KMS-11 (cell line): ENCODE measurements at regions not wholly inside any gene's neighbourhood (a gene's known extent, or its start where the extent isn't known, plus 50 kb on each side); places are given as distances from the start of the nearest gene placed in this dataset.

Source experiments
- H2AFZ ChIP-seq: fragments of 200-600 bp; sonication (generic); 2 replicates; pipeline ENCODE4 v1.6.1; 2016; ENCODE audit warnings: antibody characterized with exemption, mixed run types, low read depth
- H3K27ac ChIP-seq: fragments of 200-600 bp; sonication (generic); 2 replicates; pipeline ENCODE4 v1.6.1; 2016; ENCODE audit warnings: mild to moderate bottlenecking, mixed run types
- H3K27me3 ChIP-seq: fragments of 200-600 bp; sonication (generic); 2 replicates; pipeline ENCODE4 v1.6.1; 2017; ENCODE audit warnings: mild to moderate bottlenecking, low read depth, mixed run types, moderate library complexity; ENCODE audit not compliant: insufficient read depth
- H3K36me3 ChIP-seq: fragments of 200-600 bp; sonication (generic); 2 replicates; pipeline ENCODE4 v1.6.1; 2017; ENCODE audit warnings: mild to moderate bottlenecking, mixed run types; ENCODE audit not compliant: insufficient read depth
- H3K4me1 ChIP-seq: fragments of 200-600 bp; sonication (generic); 2 replicates; pipeline ENCODE4 v1.6.1; 2016; ENCODE audit warnings: mild to moderate bottlenecking, low read depth, mixed run types; ENCODE audit not compliant: poor library complexity, severe bottlenecking
- H3K4me2 ChIP-seq: fragments of 200-600 bp; sonication (generic); 2 replicates; pipeline ENCODE4 v1.7.0; 2016; ENCODE audit warnings: mild to moderate bottlenecking, mixed run types
- H3K4me3 ChIP-seq: fragments of 200-600 bp; sonication (generic); IDR thresholded peaks from 2 replicates; pipeline ENCODE4 v1.6.1; 2017; ENCODE audit warnings: low read depth, low read length, mixed read lengths; ENCODE audit not compliant: insufficient read depth
- H3K79me2 ChIP-seq: fragments of 200-600 bp; sonication (generic); 2 replicates; pipeline ENCODE4 v1.6.1; 2016; ENCODE audit warnings: low read depth, mixed run types; ENCODE audit not compliant: insufficient read depth
- H3K9ac ChIP-seq: fragments of 200-600 bp; sonication (generic); 2 replicates; pipeline ENCODE4 v1.6.1; 2016; ENCODE audit warnings: mild to moderate bottlenecking, mixed run types
- H4K20me1 ChIP-seq: fragments of 200-600 bp; sonication (generic); 2 replicates; pipeline ENCODE4 v1.6.1; 2016; ENCODE audit warnings: mild to moderate bottlenecking, mixed run types; ENCODE audit not compliant: insufficient read depth
- CTCF ChIP-seq: fragments of 200-600 bp; sonication (generic); conservative IDR thresholded peaks from 2 replicates; pipeline ENCODE4 v1.6.1; 2017; ENCODE audit warnings: low read depth, mild to moderate bottlenecking, antibody characterized with exemption, low read length, moderate library complexity, mixed read lengths

- Histone ChIP-seq H3K36me3 (no peaks in the 10 kb centered on the region), H3K9ac (no peak overlapping the region), H3K79me2 (no peaks in the 10 kb centered on the region; the same call in 1 of the 2 replicates), H3K4me1 (peaks cover 42% of the 10 kb centered on the region), H3K4me2 (no peak overlapping the region), H2AFZ (no peak overlapping the region), H4K20me1 (no peaks in the 10 kb centered on the region), H3K27me3 (no peaks in the 10 kb centered on the region), H3K4me3 (no peak overlapping the region), H3K27ac (no peak overlapping the region; the same call in 1 of the 2 replicates)
- no peak for TF ChIP-seq CTCF
These were observed 582.3 kb upstream of the DIPK2B start for GRCh38 chrX:45783002-45783401.

- no peaks in the 10 kb centered on the region; the same call in 1 of the 2 replicates for H3K79me2 ChIP-seq
- no peak for TF ChIP-seq CTCF
- H2AFZ ChIP-seq = no peak overlapping the region
- no peaks in the 10 kb centered on the region for H3K27me3 ChIP-seq
- no peaks in the 10 kb centered on the region for H3K36me3 ChIP-seq
- peak overlapping the region; percentile 29; the same call in 1 of the 2 replicates for H3K4me2 ChIP-seq
- H3K9ac ChIP-seq = no peak overlapping the region
- peak overlapping the region; percentile 39; the same call in 1 of the 2 replicates for H3K27ac ChIP-seq
- H4K20me1 ChIP-seq = no peaks in the 10 kb centered on the region
- H3K4me1 ChIP-seq = peaks cover 52% of the 10 kb centered on the region
- no peak overlapping the region for H3K4me3 ChIP-seq
These were observed 581.4 kb upstream of the DIPK2B start for GRCh38 chrX:45781901-45782553.

GRCh38 chrX:45778616-45779015 is 577.9 kb upstream of the DIPK2B start:
- Histone ChIP-seq H3K4me2 (peak overlapping the region; percentile 59), H2AFZ (no peak overlapping the region), H3K27me3 (no peaks in the 10 kb centered on the region), H3K36me3 (no peaks in the 10 kb centered on the region), H3K9ac (no peak overlapping the region), H3K4me3 (no peak overlapping the region), H3K4me1 (peaks cover 55% of the 10 kb centered on the region), H4K20me1 (no peaks in the 10 kb centered on the region), H3K79me2 (no peaks in the 10 kb centered on the region; the same call in 1 of the 2 replicates), H3K27ac (peak overlapping the region; percentile 20; the same call in 1 of the 2 replicates)
- TF ChIP-seq CTCF = no peak

GRCh38 chrX:45777366-45777765 is 576.7 kb upstream of the DIPK2B start:
- Histone ChIP-seq H3K4me3 (no peak overlapping the region), H2AFZ (no peak overlapping the region), H3K4me2 (no peak overlapping the region), H3K9ac (no peak overlapping the region), H3K36me3 (no peaks in the 10 kb centered on the region), H3K27ac (peak overlapping the region; percentile 20; the same call in 1 of the 2 replicates), H4K20me1 (no peaks in the 10 kb centered on the region), H3K79me2 (no peaks in the 10 kb centered on the region; the same call in 1 of the 2 replicates), H3K27me3 (no peaks in the 10 kb centered on the region), H3K4me1 (peaks cover 48% of the 10 kb centered on the region)
- TF ChIP-seq CTCF = no peak
